HEK293T (cell line): ENCODE measurements at regions not wholly inside any gene's neighbourhood (a gene's known extent, or its start where the extent isn't known, plus 50 kb on each side); places are given as distances from the start of the nearest gene placed in this dataset.
"Not testable (repeated sequence)": the region's sequence is repeated elsewhere in the genome, so short reads cannot be mapped to it uniquely, and the experiment has no call there.

Source experiments
- CTCF ChIA-PET: fragments of 350-600 bp; formaldehyde crosslinking; extraction: SDS; loops from one replicate; lab custom pipeline; 2021; ENCODE audit warnings: antibody characterized with exemption, inconsistent platforms; lab: Yijun Ruan, JAX
- POLR2A ChIA-PET: fragments of 350-600 bp; formaldehyde crosslinking; extraction: SDS; loops from one replicate; lab custom pipeline; 2020; ENCODE audit warnings: antibody characterized with exemption, inconsistent platforms; lab: Yijun Ruan, JAX
- DNase-seq: peaks from one replicate; pipeline ENCODE4 v3.0.0; 2012; ENCODE audit warnings: mixed read lengths; ENCODE audit errors: extremely low spot score
- ARNT ChIP-seq: fragments of 450-650 bp; IDR thresholded peaks from 2 replicates; pipeline ENCODE4 v1.6.1; 2017; ENCODE audit warnings: mild to moderate bottlenecking
- BHLHE40 ChIP-seq: fragments of 450-650 bp; IDR thresholded peaks from 2 replicates; pipeline ENCODE4 v1.6.1; 2016; ENCODE audit warnings: mild to moderate bottlenecking, moderate library complexity, borderline replicate concordance
- CTBP1 ChIP-seq: fragments of 450-650 bp; IDR thresholded peaks from 2 replicates; pipeline ENCODE4 v1.6.1; 2016; ENCODE audit warnings: borderline replicate concordance
- ELF4 ChIP-seq: fragments of 450-650 bp; IDR thresholded peaks from 2 replicates; pipeline ENCODE4 v1.6.1; 2017; ENCODE audit warnings: antibody characterized with exemption
- FOXA1 ChIP-seq: fragments of 450-650 bp; IDR thresholded peaks from 2 replicates; pipeline ENCODE4 v1.6.1; 2016; ENCODE audit warnings: mild to moderate bottlenecking
- FOXK2 ChIP-seq: fragments of 450-650 bp; IDR thresholded peaks from 2 replicates; pipeline ENCODE4 v1.6.1; 2016; ENCODE audit warnings: mild to moderate bottlenecking
- FOXM1 ChIP-seq: fragments of 450-650 bp; IDR thresholded peaks from 2 replicates; pipeline ENCODE4 v1.6.1; 2017; ENCODE audit warnings: mild to moderate bottlenecking, borderline replicate concordance
- HDGF ChIP-seq: fragments of 450-650 bp; IDR thresholded peaks from 2 replicates; pipeline ENCODE4 v1.6.1; 2017; ENCODE audit warnings: antibody characterized with exemption, borderline replicate concordance
- L3MBTL2 ChIP-seq: fragments of 450-650 bp; conservative IDR thresholded peaks from 2 replicates; pipeline ENCODE4 v1.6.1; 2016; ENCODE audit warnings: mild to moderate bottlenecking
- LEF1 ChIP-seq: fragments of 450-650 bp; IDR thresholded peaks from 2 replicates; pipeline ENCODE4 v1.6.1; 2017; ENCODE audit warnings: mild to moderate bottlenecking, borderline replicate concordance
- NFRKB ChIP-seq: fragments of 450-650 bp; IDR thresholded peaks from 2 replicates; pipeline ENCODE4 v1.6.1; 2016; ENCODE audit warnings: mild to moderate bottlenecking, moderate library complexity
- PKNOX1 ChIP-seq: fragments of 450-650 bp; IDR thresholded peaks from 2 replicates; pipeline ENCODE4 v1.6.1; 2016
- SP1 ChIP-seq: fragments of 450-650 bp; IDR thresholded peaks from 2 replicates; pipeline ENCODE4 v1.6.1; 2017
- SUZ12 ChIP-seq: fragments of 450-650 bp; IDR thresholded peaks from 2 replicates; pipeline ENCODE4 v1.6.1; 2016; ENCODE audit warnings: mild to moderate bottlenecking
- TARDBP ChIP-seq: fragments of 450-650 bp; IDR thresholded peaks from 2 replicates; pipeline ENCODE4 v1.6.1; 2016
- ZNF384 ChIP-seq: fragments of 450-650 bp; IDR thresholded peaks from 2 replicates; pipeline ENCODE4 v1.6.1; 2016

DNA sequence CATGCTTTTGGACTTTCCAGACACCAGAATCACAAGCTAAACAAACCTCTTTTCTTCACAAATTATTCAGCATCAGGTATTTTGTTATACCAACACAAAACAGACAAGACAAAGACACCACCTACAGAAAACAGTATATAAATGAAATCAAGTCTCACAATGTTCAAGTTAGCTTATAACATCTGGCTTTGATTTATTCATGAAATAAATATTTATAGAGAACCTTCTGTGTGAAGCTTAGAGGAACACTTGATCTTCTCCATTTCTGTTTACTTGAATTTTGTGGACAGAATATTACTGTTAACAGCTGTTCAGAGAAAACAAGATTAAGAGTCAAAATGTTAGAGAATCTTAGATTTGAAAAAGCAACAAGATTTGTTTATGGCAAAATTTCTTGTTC, 137.4 kb upstream of the PRR16 start:
- POLR2A ChIA-PET, result no interaction called here
- CTCF ChIA-PET, result interaction anchor here (0.6 kb wide), 1 partner anchor 306 kb away, joined by 3 read pairs; no protein-coding TSS in a partner anchor
- DNase-seq, result no peak
- TF ChIP-seq PKNOX1 (no peak), ZNF384 (no peak), ARNT (no peak), SP1 (no peak), FOXK2 (no peak), SUZ12 (no peak), TARDBP (no peak), FOXA1 (no peak), ELF4 (no peak), NFRKB (no peak), LEF1 (no peak), HDGF (no peak), BHLHE40 (no peak), L3MBTL2 (no peak)

DNA sequence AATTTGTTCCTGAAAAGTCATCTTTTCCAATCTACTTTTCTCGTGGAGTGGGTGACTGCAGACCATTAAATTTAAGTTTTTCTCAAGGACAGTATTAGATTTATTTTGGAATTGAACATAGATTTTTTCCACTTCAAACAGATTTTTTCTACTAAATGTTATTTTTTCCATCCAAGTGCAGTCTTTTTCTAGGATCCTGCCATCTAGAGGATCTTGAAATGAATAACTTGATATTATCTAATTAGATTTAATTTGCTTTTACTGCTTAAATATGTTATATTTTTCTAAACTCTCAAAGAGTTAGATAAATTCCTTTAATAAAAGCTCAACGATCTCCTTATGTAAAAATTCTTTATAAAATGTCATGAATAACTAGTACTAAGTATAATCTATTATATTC, 136.9 kb upstream of the PRR16 start:
- CTCF ChIA-PET, result interaction anchor here (0.6 kb wide), 1 partner anchor 307 kb away, joined by 3 read pairs; no protein-coding TSS in a partner anchor
- TF ChIP-seq FOXK2 (no peak), HDGF (no peak), SP1 (no peak), NFRKB (no peak), LEF1 (no peak), BHLHE40 (no peak), FOXM1 (no peak), L3MBTL2 (no peak), FOXA1 (no peak), ELF4 (no peak), ZNF384 (no peak)
- no peak for DNase-seq
- POLR2A ChIA-PET, result no interaction called here

GRCh38 chr5:120329095-120329494, 135.0 kb upstream of the PRR16 start:
- TF ChIP-seq ARNT (no peak), ELF4 (no peak), SUZ12 (no peak), PKNOX1 (no peak), BHLHE40 (no peak), CTBP1 (no peak), FOXM1 (no peak), ZNF384 (no peak), L3MBTL2 (no peak), FOXA1 (no peak), FOXK2 (no peak), HDGF (no peak), NFRKB (no peak), LEF1 (no peak), TARDBP (no peak), SP1 (no peak)
- ChIA-PET POLR2A (no interaction called here), CTCF (no interaction called here)
- DNase-seq, result no peak

GRCh38 chr5:120330558-120330957, 133.5 kb upstream of the PRR16 start:
- DNase-seq, result no peak
- no peak for TF ChIP-seq NFRKB
- TF ChIP-seq TARDBP, result no peak
- no peak for TF ChIP-seq SP1
- no peak for TF ChIP-seq BHLHE40
- POLR2A ChIA-PET, result no interaction called here
- CTCF ChIA-PET, result interaction anchor here (0.6 kb wide), 1 partner anchor 133 kb away, joined by 3 read pairs; no protein-coding TSS in a partner anchor

DNA sequence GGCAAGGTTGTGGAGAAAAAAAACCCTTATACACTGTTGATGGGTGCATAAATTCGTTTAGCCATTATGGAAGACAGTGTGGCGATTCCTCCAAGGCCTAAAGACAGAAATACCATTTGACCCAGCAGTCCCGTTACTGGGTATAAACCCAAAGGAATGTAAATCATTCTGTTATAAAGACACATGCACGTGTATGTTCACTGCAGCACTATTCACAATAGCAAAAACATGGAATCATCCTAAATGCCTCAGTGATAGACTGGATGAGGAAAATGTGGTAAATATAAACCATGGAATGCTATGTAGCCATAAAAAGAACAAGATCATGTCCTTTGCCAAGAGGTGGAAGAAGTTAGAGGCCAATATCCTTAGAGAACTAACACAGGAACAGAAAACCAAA, 119.9 kb upstream of the PRR16 start:
- TF ChIP-seq BHLHE40 (no peak), LEF1 (no peak)
- ChIA-PET POLR2A (no interaction called here), CTCF (no interaction called here)
- DNase-seq, result no peak

DNA sequence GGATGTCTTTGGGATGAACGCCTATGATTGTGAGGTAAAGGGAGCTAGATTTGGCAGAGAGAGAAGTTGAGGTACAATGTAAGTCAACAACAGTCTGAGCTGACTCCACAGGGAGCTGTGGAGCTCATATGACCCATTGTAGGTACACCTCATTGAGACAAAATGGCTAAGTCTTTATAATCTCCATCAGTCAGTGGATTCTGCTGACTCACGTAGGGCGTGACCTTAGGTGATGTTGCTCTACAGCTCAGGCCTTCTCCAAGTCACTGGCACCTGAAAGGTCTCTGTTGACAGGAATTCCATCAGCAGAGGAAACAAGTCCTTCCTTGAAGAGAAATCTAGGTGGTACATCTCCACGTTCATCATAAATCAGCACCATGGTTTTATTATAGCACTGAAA, 118.2 kb upstream of the PRR16 start:
- ChIA-PET CTCF (no interaction called here), POLR2A (no interaction called here)
- TF ChIP-seq L3MBTL2, result no peak
- no peak for DNase-seq

DNA sequence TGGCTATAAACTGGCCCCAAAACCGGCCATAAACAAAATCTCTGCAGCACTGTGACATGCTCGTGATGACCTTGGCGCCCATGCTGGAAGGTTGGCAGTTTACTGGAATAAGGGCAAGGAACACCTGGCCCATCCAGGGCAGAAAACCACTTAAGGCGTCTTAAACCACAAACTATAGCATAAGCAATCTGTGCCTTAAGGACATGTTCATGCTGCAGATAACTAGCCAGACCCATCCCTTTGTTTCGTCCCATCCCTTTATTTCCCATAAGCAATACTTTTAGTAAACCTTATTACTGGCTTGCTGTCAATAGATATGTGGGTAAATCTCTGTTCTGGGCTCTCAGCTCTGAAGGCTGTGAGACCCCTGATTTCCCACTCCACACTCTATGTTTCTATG, 113.0 kb upstream of the PRR16 start:
- CTCF ChIA-PET, DNase-seq, POLR2A ChIA-PET: not testable (repeated sequence)

- POLR2A ChIA-PET, result no interaction called here
- CTCF ChIA-PET, result no interaction called here
- no peak for DNase-seq
- TF ChIP-seq LEF1, result no peak
- no peak for TF ChIP-seq ARNT
- no peak for TF ChIP-seq TARDBP
These were observed 110.0 kb upstream of the PRR16 start for GRCh38 chr5:120354126-120354525.

DNA sequence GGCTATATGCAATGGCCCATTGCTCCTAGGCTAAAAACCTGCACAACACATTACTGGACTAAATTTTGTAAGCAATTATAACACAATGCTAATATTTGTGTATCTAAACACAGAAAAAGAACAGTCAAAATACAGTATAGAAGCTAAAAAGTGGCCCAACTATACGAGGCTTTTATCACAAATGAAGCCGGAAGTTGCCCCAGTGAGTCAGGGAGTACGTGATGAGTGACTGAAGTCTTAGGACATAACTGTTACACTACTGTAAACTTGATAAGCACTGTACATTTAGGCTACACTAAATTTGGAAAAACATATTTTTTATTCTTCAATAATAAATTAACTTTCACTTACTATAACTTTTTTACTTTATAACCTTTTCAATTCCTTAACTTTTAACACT, 105.2 kb upstream of the PRR16 start:
- no peak for DNase-seq
- ChIA-PET POLR2A (no interaction called here), CTCF (no interaction called here)
- no peak for TF ChIP-seq NFRKB
- no peak for TF ChIP-seq ELF4
- TF ChIP-seq BHLHE40, result no peak
- no peak for TF ChIP-seq LEF1
